Pons (tissue), 1 donor: ENCODE measurements at regions not wholly inside any gene's neighbourhood (a gene's known extent, or its start where the extent isn't known, plus 50 kb on each side); places are given as distances from the start of the nearest gene placed in this dataset.

ENCODE experiments used
- DNase-seq: peaks from one replicate; pipeline ENCODE4 v3.0.0-alpha.2; 2016; ENCODE audit warnings: low spot score

GRCh38 chr13:34883396-34883795 is 58.7 kb upstream of the NBEA start:
- no peak for DNase-seq

DNA sequence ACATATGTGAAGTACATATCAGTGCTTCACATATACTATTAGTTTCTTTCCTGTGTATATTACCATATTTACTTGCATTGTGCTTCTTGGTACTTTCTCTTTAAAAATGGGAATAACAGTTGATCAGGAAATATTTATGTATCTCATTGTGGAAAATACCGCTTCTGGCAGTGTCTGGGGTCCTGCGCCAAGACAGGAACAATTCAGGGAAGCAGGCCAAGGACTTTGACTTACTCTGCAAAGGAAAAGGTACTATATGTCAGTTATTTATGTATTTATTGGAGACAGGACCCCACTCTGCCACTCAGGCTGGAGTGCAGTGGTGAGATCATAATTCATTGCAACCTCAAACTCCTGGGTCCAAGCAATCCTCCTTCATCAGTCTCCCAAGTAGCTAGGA is 57.7 kb upstream of the NBEA start:
- DNase-seq: no peak

- no peak for DNase-seq
These were observed 55.8 kb upstream of the NBEA start for GRCh38 chr13:34886121-34886875.

GRCh38 chr13:34886987-34887386 is 55.1 kb upstream of the NBEA start:
- DNase-seq: no peak
